Liver (tissue), 3 donors: ENCODE measurements at regions not wholly inside any gene's neighbourhood (a gene's known extent, or its start where the extent isn't known, plus 50 kb on each side); places are given as distances from the start of the nearest gene placed in this dataset.

Experiments used
- CTCF ChIP-seq: fragments of 150-350 bp; IDR thresholded peaks from 2 replicates; pipeline ENCODE4 v1.5.1; 2017; ENCODE audit warnings: improper control_type of control experiment, low read depth, low read length; ENCODE audit not compliant: missing input control
- EGR1 ChIP-seq, 2 donors: IDR thresholded peaks; 2 replicates each; pipeline ENCODE4 v1.6.1; 2016 to 2018; ENCODE audit warnings: antibody characterized with exemption in 2 of 2, low read depth in 2 of 2
- FOXA2 ChIP-seq: IDR thresholded peaks from 2 replicates; pipeline ENCODE4 v1.6.1; 2016; ENCODE audit warnings: antibody characterized with exemption
- JUND ChIP-seq, 2 donors: IDR thresholded peaks; 2 replicates each; pipeline ENCODE4 v1.6.1; 2016; ENCODE audit warnings: antibody characterized with exemption in 2 of 2
- RAD21 ChIP-seq, 2 donors: IDR thresholded peaks; 2 replicates each; pipeline ENCODE4 v1.6.1; 2016; ENCODE audit warnings: antibody characterized with exemption in 2 of 2, mild to moderate bottlenecking in 2 of 2
- SP1 ChIP-seq: IDR thresholded peaks from 2 replicates; pipeline ENCODE4 v1.6.1; 2018; ENCODE audit warnings: antibody characterized with exemption, mild to moderate bottlenecking
- TAF1 ChIP-seq: conservative IDR thresholded peaks from 2 replicates; pipeline ENCODE4 v1.6.1; 2016; ENCODE audit warnings: antibody characterized with exemption, mild to moderate bottlenecking
- YY1 ChIP-seq: IDR thresholded peaks from 2 replicates; pipeline ENCODE4 v1.6.1; 2016; ENCODE audit warnings: antibody characterized with exemption, mild to moderate bottlenecking
- ZBTB33 ChIP-seq: IDR thresholded peaks from 2 replicates; pipeline ENCODE4 v1.6.1; 2016; ENCODE audit warnings: antibody characterized with exemption
- TF ChIP-seq, protein P1 (sequence below): IDR thresholded peaks from 2 replicates; pipeline ENCODE4 v1.6.1; 2016; ENCODE audit warnings: antibody characterized with exemption
- TF ChIP-seq, protein P2 (sequence below): IDR thresholded peaks from 2 replicates; pipeline ENCODE4 v1.6.1; 2016; ENCODE audit warnings: antibody characterized with exemption, mild to moderate bottlenecking
- donor health status: healthy.
- donor health status: healthy.

DNA sequence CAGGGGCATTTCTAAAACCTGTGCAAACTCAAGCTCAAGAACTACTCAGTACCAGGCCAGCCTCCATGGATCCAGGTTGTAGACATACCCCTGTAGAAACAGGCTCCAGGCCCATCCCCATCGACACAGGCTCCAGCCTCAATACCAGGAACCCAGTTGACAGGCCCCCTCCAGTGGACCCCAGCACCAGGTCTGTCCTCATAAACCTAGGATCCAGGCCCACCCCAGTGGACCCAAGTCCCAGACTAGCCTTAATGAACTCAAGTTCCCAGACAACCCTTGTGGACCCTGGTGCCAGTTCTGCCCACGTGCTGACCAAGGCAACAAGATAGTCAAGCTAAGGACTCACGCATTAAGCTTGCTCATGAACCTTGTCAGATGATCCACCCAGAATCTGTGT is 476.9 kb downstream of the TBC1D32 start:
- TF ChIP-seq CTCF (no peak), JUND (IDR thresholded peaks at IDR 0.05) (no peak), SP1 (no peak), YY1 (no peak), TAF1 (no peak), EGR1 (IDR thresholded peaks at IDR 0.05; ENCODE audit: low read depth in 2 of 2) (no peak), RAD21 (IDR thresholded peaks at IDR 0.05) (no peak), FOXA2 (no peak), ZBTB33 (no peak)
- TF ChIP-seq, protein P1, sequence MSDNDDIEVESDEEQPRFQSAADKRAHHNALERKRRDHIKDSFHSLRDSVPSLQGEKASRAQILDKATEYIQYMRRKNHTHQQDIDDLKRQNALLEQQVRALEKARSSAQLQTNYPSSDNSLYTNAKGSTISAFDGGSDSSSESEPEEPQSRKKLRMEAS = no peak
- TF ChIP-seq, protein P2, sequence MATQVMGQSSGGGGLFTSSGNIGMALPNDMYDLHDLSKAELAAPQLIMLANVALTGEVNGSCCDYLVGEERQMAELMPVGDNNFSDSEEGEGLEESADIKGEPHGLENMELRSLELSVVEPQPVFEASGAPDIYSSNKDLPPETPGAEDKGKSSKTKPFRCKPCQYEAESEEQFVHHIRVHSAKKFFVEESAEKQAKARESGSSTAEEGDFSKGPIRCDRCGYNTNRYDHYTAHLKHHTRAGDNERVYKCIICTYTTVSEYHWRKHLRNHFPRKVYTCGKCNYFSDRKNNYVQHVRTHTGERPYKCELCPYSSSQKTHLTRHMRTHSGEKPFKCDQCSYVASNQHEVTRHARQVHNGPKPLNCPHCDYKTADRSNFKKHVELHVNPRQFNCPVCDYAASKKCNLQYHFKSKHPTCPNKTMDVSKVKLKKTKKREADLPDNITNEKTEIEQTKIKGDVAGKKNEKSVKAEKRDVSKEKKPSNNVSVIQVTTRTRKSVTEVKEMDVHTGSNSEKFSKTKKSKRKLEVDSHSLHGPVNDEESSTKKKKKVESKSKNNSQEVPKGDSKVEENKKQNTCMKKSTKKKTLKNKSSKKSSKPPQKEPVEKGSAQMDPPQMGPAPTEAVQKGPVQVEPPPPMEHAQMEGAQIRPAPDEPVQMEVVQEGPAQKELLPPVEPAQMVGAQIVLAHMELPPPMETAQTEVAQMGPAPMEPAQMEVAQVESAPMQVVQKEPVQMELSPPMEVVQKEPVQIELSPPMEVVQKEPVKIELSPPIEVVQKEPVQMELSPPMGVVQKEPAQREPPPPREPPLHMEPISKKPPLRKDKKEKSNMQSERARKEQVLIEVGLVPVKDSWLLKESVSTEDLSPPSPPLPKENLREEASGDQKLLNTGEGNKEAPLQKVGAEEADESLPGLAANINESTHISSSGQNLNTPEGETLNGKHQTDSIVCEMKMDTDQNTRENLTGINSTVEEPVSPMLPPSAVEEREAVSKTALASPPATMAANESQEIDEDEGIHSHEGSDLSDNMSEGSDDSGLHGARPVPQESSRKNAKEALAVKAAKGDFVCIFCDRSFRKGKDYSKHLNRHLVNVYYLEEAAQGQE = no peak
